SK-N-SH (cell line): ENCODE measurements at regions not wholly inside any gene's neighbourhood (a gene's known extent, or its start where the extent isn't known, plus 50 kb on each side); places are given as distances from the start of the nearest gene placed in this dataset.

Source experiments
- CTCF ChIA-PET: fragments of 300-600, 350-600 bp; formaldehyde crosslinking; extraction: SDS; loops from one replicate; lab custom pipeline; 2021; lab: Yijun Ruan, JAX
- POLR2A ChIA-PET: fragments of 350-600 bp; sonication (Branson Sonifier 250); formaldehyde crosslinking; extraction: SDS; loops from one replicate; lab custom pipeline; 2020; ENCODE audit warnings: antibody characterized with exemption, inconsistent platforms; lab: Yijun Ruan, JAX
- DNase-seq: peaks from one replicate; pipeline ENCODE4 v3.0.0; 2012
- H2AFZ ChIP-seq: fragments of 200-600 bp; sonication (generic); 2 replicates; pipeline ENCODE4 v1.8.1; 2016; ENCODE audit warnings: antibody characterized with exemption, mild to moderate bottlenecking, low read depth
- H3F3A ChIP-seq: fragments of 200-600 bp; sonication (generic); replicated peaks from 2 replicates; pipeline ENCODE3; 2016; ENCODE audit warnings: antibody characterized with exemption, mild to moderate bottlenecking; ENCODE audit not compliant: insufficient read depth
- H3K27ac ChIP-seq, 2 experiments: fragments of 200-500 bp in 1 of 2; fragments of 200-600 bp in 1 of 2; sonication (Bioruptor generic) in 1 of 2; sonication (generic), shearing (Covaris generic) in 1 of 2; 2 replicates each; pipeline versions ENCODE4 v1.5.1 to v1.6.1; 2014 to 2016; ENCODE audit warnings: low read depth in 2 of 2, inconsistent platforms in 1 of 2, low read length in 1 of 2, mild to moderate bottlenecking in 1 of 2, mixed read lengths in 1 of 2
- H3K27me3 ChIP-seq: fragments of 200-600 bp; sonication (generic), shearing (Covaris generic); 2 replicates; pipeline ENCODE4 v1.6.1; 2016; ENCODE audit warnings: mixed run types; ENCODE audit not compliant: insufficient read depth
- H3K36me3 ChIP-seq, 2 experiments: fragments of 200-500 bp in 1 of 2; fragments of 200-600 bp in 1 of 2; sonication (Bioruptor generic) in 1 of 2; sonication (generic) in 1 of 2; replicated peaks in 1 of 2; 2 replicates each; pipeline versions ENCODE3 to v1.5.1; 2014 to 2016; ENCODE audit warnings: low read length in 1 of 2, mild to moderate bottlenecking in 1 of 2; ENCODE audit not compliant: insufficient read depth in 2 of 2, control insufficient read depth in 1 of 2
- H3K4me1 ChIP-seq, 2 experiments: fragments of 200-500 bp in 1 of 2; fragments of 200-600 bp in 1 of 2; sonication (Bioruptor generic) in 1 of 2; sonication (generic), shearing (Covaris generic) in 1 of 2; 2 replicates each; pipeline versions ENCODE4 v1.5.1 to v1.6.1; 2014 to 2016; ENCODE audit warnings: low read depth in 1 of 2, low read length in 1 of 2, mixed run types in 1 of 2; ENCODE audit not compliant: insufficient read depth in 2 of 2, control insufficient read depth in 1 of 2
- H3K4me2 ChIP-seq: fragments of 200-600 bp; sonication (generic), shearing (Covaris generic); 2 replicates; pipeline ENCODE4 v1.6.1; 2017; ENCODE audit warnings: mixed run types
- H3K4me3 ChIP-seq, 2 experiments: fragments of 200-500 bp in 1 of 2; fragments of 200-600 bp in 1 of 2; sonication (Bioruptor generic) in 1 of 2; sonication (generic), shearing (Covaris generic) in 1 of 2; 2 replicates each; pipeline versions ENCODE4 v1.5.1 to v1.8.1; 2014 to 2016; ENCODE audit warnings: low read depth in 2 of 2, inconsistent platforms in 1 of 2, low read length in 1 of 2, mild to moderate bottlenecking in 1 of 2, mixed read lengths in 1 of 2, moderate library complexity in 1 of 2
- H3K79me2 ChIP-seq: fragments of 200-600 bp; sonication (generic); 2 replicates; pipeline ENCODE4 v1.8.1; 2017; ENCODE audit warnings: mild to moderate bottlenecking; ENCODE audit not compliant: insufficient read depth
- H3K9ac ChIP-seq: fragments of 200-600 bp; sonication (generic); 2 replicates; pipeline ENCODE4 v1.6.1; 2017; ENCODE audit warnings: mixed run types
- H3K9me2 ChIP-seq: fragments of 200-600 bp; sonication (generic); 2 replicates; pipeline ENCODE4 v1.6.1; 2017; ENCODE audit warnings: mixed run types
- H3K9me3 ChIP-seq: fragments of 200-600 bp; sonication (generic); 2 replicates; pipeline ENCODE4 v1.6.1; 2017; ENCODE audit warnings: mixed run types, mild to moderate bottlenecking, moderate library complexity
- H4K20me1 ChIP-seq: fragments of 200-600 bp; sonication (generic); 2 replicates; pipeline ENCODE4 v1.6.1; 2017; ENCODE audit warnings: mild to moderate bottlenecking, mixed run types; ENCODE audit not compliant: insufficient read depth
- CHD2 ChIP-seq: fragments of 150-350 bp; IDR thresholded peaks from 2 replicates; pipeline ENCODE4 v1.6.1; 2018; ENCODE audit warnings: low read length; ENCODE audit not compliant: partially characterized antibody
- ELF1 ChIP-seq: IDR thresholded peaks from 2 replicates; pipeline ENCODE4 v1.4.0; 2012
- FOSL2 ChIP-seq: IDR thresholded peaks from 2 replicates; pipeline ENCODE4 v1.4.0; 2012; ENCODE audit warnings: low read depth, mild to moderate bottlenecking, moderate library complexity, borderline replicate concordance
- FOXJ3 ChIP-seq: sonication (generic); formaldehyde crosslinking; IDR thresholded peaks from 2 replicates; pipeline ENCODE4 v1.5.1; 2020; ENCODE audit warnings: mild to moderate bottlenecking, missing genetic modification reagents
- GATA2 ChIP-seq: sonication (generic); formaldehyde crosslinking; IDR thresholded peaks from 2 replicates; pipeline ENCODE4 v1.5.0; 2020; ENCODE audit warnings: mild to moderate bottlenecking, missing genetic modification reagents
- MAX ChIP-seq: IDR thresholded peaks from 2 replicates; pipeline ENCODE4 v1.4.0; 2012; ENCODE audit warnings: low read depth
- RAD21 ChIP-seq: IDR thresholded peaks from 2 replicates; pipeline ENCODE4 v1.6.1; 2012; ENCODE audit warnings: mild to moderate bottlenecking, low read length
- TCF12 ChIP-seq: IDR thresholded peaks from 2 replicates; pipeline ENCODE4 v1.4.0; 2012
- TEAD4 ChIP-seq: IDR thresholded peaks from 2 replicates; pipeline ENCODE4 v1.4.0; 2012; ENCODE audit warnings: mild to moderate bottlenecking, borderline replicate concordance; ENCODE audit not compliant: insufficient read depth
- USF1 ChIP-seq: IDR thresholded peaks from 2 replicates; pipeline ENCODE4 v1.4.0; 2012; ENCODE audit warnings: low read depth, borderline replicate concordance
- YY1 ChIP-seq: IDR thresholded peaks from 2 replicates; pipeline ENCODE4 v1.4.0; 2012; ENCODE audit warnings: low read depth, mild to moderate bottlenecking
- WGBS: methylation state at CpG from one replicate; pipeline ENCODE4 v1.1.6; 2017; ENCODE audit warnings: low lambda C conversion rate; 5-methylcytosine and 5-hydroxymethylcytosine counted together

- TF ChIP-seq CHD2 = no peak
Measured at GRCh38 chr3:64451283-64452012, 226.2 kb upstream of the PRICKLE2 start (continued).

- no peaks in the 10 kb centered on the region for H3K9me2 ChIP-seq
- peaks cover 5% of the 10 kb centered on the region for H3F3A ChIP-seq
- no peak for TF ChIP-seq FOSL2
- no peak for TF ChIP-seq MAX
- H3K36me3 ChIP-seq = no peaks in the 10 kb centered on the region
- H3K9ac ChIP-seq = no peak overlapping the region
- no peaks in the 10 kb centered on the region for H3K27me3 ChIP-seq
- CTCF ChIA-PET = interaction anchor here (1.0 to 2.6 kb wide), 2 partner anchors 14 to 427 kb away, joined by 3 to 12 read pairs; partner anchors contain the start of gene PSMD6
- POLR2A ChIA-PET = no interaction called here
- DNase-seq = no peak
- 87% methylated on average over 5 of the region's 5 CpGs for WGBS
- no peaks in the 10 kb centered on the region for H3K79me2 ChIP-seq
- H2AFZ ChIP-seq = no peak overlapping the region
- H3K4me1 ChIP-seq = no peaks in the 10 kb centered on the region; a peak in 2 of 4 replicates
- no peak overlapping the region for H3K27ac ChIP-seq
- H4K20me1 ChIP-seq = no peaks in the 10 kb centered on the region
- no peak overlapping the region for H3K4me2 ChIP-seq
- H3K4me3 ChIP-seq = no peak overlapping the region
- H3K9me3 ChIP-seq = no peaks in the 10 kb centered on the region
Measured at GRCh38 chr3:64450396-64450956, 225.2 kb upstream of the PRICKLE2 start.

- POLR2A ChIA-PET = no interaction called here
- H3K4me1 ChIP-seq = peaks cover 0 to 8% of the 10 kb centered on the region in 2 experiments; a peak in 2 of 4 replicates
Measured at GRCh38 chr3:64449026-64449425, 223.8 kb upstream of the PRICKLE2 start.

More at GRCh38 chr3:64449026-64449425, 223.8 kb upstream of the PRICKLE2 start:
- CTCF ChIA-PET = interaction anchor here (0.7 to 2.6 kb wide), 4 partner anchors 10 to 425 kb away, joined by 3 to 12 read pairs (median 4); partner anchors contain the start of gene PSMD6
- DNase-seq = no peak
- peaks cover 5% of the 10 kb centered on the region for H3F3A ChIP-seq
- H3K9ac ChIP-seq = no peak overlapping the region
- no peaks in the 10 kb centered on the region for H3K9me3 ChIP-seq
- TF ChIP-seq GATA2 = no peak
- no peak for TF ChIP-seq RAD21
- no peak for TF ChIP-seq MAX
- TF ChIP-seq TCF12 = no peak
- TF ChIP-seq CHD2 = no peak
- TF ChIP-seq FOXJ3 = no peak
- TF ChIP-seq ELF1 = no peak
- TF ChIP-seq YY1 = no peak
- TF ChIP-seq TEAD4 = no peak
- TF ChIP-seq USF1 = no peak
- no peak overlapping the region for H3K4me2 ChIP-seq
- 97% methylated on average over 2 of the region's 2 CpGs for WGBS
- no peak overlapping the region for H3K4me3 ChIP-seq
- no peaks in the 10 kb centered on the region for H4K20me1 ChIP-seq
- H3K27me3 ChIP-seq = no peaks in the 10 kb centered on the region
- no peaks in the 10 kb centered on the region for H3K9me2 ChIP-seq
- H3K36me3 ChIP-seq = no peaks in the 10 kb centered on the region
- H2AFZ ChIP-seq = no peak overlapping the region
- H3K27ac ChIP-seq = no peak overlapping the region
- no peaks in the 10 kb centered on the region for H3K79me2 ChIP-seq
